ENCODE measurements at regions not wholly inside any gene's neighbourhood (a gene's known extent, or its start where the extent isn't known, plus 50 kb on each side); places are given as distances from the start of the nearest gene placed in this dataset.
"Not testable (repeated sequence)": the region's sequence is repeated elsewhere in the genome, so short reads cannot be mapped to it uniquely, and the experiment has no call there.

DNA sequence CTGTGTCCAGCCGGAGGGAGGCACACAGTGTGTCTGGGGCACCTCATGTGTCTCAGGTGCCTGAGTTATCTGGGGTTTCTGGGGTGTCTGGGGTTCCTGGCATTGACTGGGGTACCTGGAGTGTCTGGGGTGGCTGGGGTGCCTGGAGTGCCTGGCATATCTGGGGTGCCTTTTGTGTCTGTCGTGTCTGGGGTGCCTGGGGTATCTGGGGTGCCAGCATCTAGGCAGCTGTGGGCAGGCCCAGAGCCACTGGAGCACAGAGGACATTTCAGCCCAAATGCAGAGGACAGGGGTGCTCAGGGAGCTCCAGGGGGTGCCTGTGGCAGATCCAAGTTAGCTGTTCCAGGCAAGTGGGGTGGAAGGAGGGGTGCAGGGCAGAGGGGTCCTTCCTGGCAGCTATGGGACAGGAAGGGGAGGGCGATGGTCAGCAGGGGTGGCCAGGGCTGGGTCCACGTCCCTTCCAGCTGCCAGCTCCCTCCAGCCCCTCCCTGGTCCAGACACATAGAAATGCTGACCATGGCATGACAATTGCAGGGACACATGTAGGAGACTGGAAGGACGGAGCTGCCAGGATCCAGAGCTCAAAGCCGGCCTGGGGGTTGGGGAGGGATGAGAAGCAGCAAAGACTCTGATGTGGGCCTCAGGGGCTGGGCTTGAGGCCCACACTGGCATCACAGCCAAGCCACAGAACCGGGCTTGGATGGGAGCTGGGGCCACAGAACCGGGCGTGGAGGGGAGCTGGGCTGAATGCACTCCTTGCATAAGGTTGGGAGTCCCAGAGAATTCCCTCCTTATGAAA lies 133.0 kb downstream of the BRD1 start:
- DNase-seq = no peak

DNA sequence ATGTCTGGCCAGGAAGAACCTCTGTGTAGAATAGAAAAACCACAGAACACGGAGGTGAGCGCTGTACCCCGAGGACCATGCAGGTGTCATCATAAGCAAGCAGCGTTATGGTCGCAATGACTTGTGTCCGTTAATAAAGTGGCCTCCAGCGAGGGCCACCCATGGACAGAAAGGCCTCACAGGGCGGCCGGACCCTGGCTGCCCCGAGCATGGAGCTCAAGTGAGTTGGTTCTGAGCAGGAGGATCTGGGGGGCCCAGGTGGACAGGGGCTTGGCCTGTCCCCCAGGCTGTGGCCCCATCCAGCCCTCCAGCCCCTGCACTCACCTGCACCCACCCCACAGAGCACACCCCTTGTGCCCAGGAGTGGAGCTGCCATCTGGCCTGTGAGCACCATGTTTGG lies 133.8 kb downstream of the BRD1 start:
- no peak for DNase-seq

DNA sequence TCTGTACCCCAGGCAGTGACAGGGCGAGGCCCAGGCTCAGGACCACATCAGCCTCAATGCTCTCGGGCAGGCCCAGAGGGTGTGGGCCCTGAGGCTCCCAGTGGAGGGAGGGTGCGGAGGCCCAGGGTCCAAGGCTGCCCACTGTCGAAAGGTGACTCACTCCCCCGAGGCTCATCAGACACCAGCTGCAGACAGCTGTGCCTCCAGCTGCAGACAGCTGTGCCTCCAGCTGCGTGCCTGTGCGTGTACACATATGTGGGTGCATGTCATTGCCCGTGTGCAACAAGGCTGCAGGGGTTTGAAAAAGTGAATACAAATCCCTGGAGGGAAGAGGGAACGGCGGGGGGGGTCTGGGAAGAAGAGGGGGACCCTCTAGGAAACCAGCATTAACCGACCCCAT lies 134.3 kb downstream of the BRD1 start:
- no peak for DNase-seq

DNA sequence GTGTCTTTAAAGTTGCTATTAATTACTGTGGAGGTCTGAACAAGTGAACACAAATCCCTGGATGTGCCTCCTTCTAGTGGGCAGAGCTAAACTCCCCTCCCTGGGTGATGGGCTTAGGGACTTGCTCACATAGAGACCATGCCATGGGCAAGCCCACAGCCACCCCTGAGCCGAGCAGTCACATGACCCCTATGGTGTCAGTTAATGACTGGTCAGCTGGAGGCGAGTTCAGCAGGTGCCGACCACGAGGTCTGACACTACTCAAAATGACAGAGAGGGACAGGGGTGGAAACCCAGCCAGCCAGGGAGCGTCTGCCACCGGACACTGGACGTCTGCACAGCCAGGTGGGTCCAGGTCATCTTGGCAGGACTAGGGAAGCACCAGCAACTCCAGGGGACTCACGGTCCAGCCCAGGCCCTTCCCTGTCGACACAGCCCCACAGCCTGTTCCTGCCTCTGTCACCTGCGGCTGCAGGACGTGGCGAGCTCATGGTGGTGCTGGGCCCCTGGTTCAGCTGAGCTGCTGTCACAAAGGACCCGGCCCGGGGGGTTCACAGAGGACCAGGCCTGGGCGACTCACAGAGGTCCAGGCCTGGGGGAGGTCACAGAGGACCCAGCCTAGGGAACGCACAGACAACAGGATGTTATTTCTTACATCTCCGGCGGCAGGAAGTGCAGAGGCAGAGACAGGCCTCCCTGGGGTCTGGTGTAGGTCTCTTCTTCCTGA lies 135.0 kb downstream of the BRD1 start:
- DNase-seq = no peak

DNA sequence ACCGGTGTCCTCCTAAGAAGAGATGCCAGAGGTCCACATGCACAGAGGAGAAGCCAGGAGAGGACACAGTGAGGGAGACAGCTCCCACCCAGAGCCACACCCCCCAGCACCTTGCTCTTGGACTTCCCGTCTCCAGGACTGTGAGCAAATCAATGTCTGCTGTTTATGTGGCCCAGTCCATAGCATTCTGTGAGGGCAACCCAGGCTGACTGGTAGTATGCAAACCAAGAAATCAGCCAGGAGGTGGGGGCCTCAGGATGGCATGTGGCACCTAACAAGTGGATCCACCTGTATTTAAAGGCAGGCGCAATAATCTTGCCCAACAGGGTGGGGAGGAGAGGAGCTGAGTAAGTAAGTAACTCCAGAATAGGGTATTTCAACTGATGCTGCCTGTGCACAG lies 136.4 kb downstream of the BRD1 start:
- no peak for DNase-seq

DNA sequence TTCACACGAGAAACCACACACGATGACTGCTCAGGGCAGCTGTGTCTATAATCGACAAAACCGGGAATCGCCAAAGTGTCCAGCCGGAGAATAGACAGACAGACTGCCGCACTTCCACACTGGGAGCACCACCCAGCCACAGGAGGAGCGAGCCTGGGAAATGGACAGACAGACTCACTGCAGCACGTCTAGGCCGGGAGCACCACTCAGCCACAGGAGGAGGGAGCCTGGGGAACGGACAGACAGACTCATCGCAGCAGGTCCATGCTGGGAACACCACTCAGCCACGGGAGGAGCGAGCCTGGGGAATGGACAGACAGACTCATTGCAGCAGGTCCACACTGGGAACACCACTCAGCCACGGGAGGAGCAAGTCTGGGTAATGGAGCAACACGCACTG lies 137.2 kb downstream of the BRD1 start:
- no peak for DNase-seq

DNA sequence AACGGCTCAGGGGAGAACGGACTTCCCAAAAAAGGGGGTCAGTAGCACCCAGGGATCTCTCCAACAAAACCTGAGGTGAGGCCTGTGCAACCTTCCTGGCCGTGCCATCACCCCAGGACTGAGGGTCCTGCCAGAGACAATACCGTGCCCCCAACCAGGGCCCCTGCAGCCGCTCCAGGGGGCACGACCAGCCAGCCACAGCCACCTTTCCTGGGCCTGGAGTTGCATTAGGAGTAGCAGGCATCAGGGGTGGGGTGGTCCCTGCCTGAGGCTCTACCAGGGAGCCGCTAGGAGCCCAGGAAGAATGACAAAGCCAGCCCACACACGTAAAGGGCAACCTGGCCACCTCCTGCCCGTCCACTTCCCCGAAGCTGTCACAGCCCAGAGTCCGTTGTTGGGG lies 137.8 kb downstream of the BRD1 start:
- no peak for DNase-seq

DNA sequence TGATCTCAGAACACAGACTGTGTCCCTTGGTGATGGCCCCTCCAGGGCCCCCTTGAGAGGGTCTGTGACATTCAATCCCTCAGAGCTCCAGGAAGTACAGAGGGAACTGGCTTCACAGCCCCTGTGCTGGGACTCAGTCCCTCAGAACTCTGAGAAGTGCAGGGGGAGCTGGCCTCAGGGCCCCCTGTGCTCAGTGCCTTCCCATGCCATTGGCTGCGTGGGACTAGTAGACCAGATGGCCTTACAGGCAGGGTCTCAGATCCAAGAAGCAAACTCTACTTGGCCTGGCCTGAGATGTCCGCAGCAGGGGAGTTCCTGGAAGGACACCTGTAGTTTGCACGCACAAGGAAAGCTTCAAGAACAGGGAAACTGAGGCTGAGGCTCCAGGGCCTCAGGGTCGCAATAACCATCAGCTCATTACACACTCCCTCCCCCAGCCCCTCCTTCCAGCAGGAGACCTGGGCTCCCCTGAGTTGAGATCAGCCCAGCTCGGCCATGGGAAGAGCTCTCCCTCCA lies 138.4 kb downstream of the BRD1 start:
- DNase-seq = no peak

DNA sequence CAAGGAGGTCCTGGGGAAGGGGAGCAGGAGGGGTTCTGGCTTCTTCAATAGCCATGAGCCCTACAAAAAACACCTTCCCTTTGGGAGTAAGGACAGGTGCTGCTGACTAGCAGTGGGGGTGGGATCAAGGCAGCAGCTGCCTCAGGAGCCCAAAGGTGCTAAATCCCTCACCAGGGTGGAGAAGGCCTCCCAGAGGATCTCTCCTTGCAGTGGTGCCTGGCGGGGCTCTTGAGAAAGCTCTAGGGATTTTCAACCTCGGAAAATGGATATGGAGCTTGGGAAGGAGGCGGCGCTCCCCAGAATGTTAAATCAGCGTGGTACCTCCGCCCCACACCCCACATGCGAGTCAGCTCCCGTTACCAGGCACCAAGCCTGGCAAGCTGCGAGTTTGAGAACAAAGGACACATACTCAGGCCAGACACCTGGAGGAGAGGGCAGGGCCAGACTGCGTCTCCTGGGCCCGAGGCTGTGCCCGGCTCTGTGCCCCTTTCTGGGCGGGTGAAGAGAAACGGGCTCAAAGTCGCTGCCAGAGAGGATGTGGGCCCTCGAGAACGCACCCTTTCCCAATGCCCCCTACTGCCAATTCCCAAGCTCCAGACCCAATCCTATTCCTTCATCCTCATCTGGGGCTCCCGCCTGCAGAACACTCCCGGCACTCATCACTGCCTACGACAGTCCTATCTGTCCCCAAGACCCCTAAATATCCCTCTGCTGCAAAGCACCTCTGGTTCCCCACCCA lies 139.0 kb downstream of the BRD1 start:
- no peak for DNase-seq

DNA sequence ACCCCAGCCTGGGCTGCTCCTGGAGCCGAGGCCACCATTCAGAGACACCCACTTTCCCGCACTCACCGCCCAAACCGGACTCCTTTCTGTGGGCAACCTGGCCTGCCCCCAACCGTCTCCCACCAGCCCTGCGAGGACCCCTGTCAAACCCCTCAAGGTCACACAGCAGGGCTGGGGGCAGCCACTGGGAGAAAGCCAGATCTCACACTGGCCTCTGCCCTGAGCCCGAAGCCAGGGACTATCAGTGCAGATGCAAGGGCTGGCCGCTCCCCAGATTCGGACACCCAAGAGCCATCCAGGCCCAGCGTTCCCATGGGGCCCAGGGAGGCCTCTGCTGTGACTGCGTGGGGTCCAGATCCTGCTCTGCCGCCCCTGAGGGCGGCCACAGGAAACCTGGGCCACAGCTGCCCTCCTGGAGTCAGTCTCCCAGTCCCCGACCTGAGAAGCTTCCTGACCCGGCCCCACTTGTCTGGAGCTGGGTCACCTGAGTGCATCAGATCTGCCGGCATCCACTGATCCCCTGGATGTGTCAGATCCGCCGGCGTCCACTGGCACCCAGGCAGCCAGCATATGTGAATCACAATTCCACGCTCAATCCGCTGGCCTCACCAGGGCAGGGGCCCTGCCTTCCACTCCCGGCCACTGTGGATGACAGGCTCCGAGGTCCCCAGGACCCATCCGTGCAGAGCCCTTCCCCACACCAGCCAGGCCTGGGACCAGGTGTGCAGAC lies 139.7 kb downstream of the BRD1 start:
- no peak for DNase-seq

DNA sequence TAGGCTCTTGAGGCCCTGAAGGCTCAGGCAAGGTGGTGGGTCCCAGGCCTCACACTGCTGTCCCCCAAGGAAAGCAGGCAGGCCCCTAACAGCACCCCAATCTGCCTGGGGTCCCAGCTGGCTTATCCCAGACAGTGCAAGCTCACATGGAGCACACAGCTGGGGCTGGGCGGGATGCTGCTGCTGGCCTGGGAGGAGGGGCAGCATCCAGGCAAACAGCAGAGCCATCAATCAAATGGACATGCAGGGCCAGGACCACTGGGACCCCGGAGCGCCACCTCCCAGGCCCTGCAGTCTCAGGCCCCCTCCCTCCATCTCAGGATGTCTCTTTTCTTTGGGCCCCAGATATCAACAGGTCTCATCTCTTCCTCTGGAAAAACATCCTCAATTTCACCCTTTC lies 140.3 kb downstream of the BRD1 start:
- no peak for DNase-seq

DNA sequence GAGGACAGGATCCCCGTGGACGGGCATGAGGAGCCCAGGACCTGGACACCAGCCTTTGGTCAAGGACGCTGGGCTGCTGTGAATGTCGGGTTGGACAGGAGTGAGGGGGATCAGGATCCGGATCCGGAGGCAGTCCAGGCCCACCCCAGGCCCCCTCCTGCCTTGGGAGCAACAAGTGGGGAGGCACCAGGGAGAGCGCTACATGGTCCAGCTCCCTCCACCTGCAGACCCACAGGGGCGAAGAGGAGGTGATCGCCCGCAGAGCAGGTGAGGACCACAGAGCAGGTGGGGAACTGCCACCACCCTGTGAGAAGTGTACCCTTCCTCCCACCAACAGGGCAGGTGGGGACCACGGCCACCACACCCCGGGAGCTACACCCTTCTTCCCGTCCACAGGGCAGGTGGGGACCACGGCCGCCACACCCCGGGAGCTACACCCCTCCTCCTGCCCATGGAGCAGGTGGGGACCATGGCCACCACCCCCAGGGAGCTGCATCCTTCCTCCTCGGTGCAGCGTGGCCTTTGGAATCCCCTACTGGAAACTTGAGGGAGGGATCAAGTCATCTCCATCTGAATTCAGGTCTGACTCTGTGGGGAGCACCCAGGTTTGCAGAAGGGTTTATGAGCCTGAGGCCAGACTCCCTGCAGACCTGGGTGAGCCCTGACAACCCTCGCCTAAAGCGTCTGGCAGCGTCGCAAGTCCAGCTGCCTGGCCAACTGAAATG lies 141.0 kb downstream of the BRD1 start:
- DNase-seq = no peak

DNA sequence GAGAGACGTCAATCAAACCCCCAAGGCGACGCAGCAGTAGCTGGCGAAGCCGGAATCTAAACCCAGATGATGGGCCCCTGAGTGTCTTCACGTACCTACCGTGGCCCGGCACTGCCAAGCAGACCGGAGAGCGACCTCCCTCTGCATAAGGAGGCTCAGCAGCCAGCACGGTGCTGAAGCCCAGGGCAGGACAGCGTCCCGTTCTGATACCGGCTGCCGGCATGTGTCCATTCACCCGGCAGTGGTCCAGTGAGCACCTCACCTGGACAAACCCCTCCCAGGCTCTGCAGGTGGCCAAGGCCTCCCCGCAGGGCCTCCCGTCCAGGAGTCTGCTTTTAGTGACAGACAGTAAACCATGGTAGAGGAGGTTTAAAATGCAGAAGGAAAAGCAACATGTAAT lies 142.0 kb downstream of the BRD1 start:
- no peak for DNase-seq

DNA sequence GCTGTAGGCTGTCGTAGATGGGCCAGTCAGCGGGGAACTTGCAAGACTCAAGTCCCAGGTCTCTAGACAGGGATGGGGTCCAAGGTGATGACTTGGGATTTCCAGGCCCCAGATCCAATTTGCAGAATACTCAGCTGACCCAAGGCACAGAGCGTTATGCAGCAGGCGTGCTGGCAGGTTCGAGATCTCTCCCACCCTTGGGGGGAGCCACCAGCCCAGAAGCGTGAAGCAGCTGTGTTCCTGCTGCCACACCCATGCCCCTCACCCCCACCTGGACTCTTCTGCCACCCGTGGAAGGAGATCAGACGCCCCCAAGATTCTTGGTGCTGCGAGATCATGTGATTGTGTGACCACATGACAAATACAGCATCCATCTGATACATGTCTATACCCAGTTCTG lies 142.6 kb downstream of the BRD1 start:
- DNase-seq = no peak

DNA sequence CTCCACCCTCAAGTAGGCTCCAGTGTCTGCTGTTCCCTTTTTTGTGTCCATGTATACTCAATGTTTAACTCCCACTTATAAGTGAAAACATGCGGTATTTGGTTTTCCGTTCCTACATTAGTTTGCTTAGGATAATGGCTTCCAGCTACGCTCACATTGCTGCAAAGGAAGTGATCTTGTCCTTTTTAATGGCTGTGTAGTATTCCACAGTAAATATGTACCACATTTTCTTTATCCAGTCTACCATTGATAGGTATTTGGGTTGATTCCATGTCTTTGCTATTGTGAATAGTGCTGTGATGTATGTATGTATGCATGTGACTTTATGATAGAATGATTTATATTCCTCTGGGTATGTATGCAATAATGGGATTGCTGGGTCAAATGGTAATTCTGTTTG lies 144.6 kb downstream of the BRD1 start:
- DNase-seq = no peak

DNA sequence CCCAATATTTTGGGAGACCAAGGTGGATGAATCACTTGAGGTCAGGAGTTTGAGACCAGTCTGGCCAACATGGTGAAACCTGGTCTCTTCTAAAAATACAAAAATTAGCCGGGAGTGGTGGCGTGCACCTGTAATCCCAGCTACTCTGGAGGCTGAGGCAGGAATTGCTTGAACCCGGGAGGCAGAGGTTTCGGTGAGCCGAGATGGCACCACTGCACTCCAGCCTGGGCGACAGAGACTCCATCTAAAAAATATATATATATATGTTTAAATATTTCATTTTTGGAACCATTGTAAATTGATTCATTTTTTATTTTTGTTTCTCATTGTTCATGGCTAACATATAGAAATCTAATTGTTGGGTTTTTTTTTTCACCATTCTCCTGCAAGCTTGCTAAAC lies 146.9 kb downstream of the BRD1 start:
- DNase-seq = not testable (repeated sequence)

DNA sequence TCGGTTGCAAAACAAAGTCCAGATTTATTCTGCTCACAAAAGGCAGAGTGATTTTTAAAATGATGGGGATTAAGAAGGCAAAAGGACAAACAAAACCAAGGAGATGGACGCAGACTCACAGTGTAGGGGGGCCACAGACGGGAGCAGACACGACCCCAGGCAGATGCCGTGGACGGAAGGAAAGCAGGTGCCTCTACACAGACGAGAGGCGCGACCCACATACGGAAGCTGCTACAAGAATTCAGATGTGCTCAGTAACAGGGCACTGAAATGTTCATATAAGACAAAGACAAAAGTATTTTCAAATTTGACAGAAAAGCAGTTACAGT lies 148.9 kb downstream of the BRD1 start:
- no peak for DNase-seq

DNA sequence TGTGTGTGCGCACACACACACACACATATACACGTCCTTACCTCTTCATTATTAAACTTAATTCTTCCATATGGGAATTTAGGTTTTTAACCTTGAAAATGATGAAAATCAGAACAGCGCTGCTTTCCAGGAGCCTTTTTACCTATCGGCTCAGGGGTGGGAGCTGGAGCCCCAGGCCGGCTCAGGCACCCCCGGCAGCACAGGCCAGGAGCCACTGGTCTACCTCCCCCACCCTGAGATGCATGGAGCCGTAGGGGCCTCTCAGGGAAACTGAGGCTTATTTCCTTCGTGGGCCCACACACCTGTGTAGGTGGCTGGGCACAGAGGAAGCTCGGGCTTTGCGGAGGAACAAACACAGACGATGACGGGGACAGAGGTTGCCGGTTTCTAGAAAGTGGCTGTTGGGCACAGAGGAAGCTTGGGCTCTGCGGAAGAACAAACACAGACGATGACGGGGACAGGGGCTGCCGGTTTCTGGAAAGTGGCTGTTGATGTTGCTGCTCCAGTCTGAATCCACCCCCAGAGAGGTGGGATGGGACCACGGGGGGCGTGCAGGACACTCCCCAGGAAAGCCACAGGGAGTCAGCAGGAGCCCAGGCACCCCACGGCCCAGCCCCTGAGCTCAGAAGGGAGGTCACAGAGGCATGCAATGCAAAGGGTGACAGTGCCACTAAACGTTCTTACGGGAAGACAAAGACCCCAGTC lies 149.4 kb downstream of the BRD1 start:
- no peak for DNase-seq

DNA sequence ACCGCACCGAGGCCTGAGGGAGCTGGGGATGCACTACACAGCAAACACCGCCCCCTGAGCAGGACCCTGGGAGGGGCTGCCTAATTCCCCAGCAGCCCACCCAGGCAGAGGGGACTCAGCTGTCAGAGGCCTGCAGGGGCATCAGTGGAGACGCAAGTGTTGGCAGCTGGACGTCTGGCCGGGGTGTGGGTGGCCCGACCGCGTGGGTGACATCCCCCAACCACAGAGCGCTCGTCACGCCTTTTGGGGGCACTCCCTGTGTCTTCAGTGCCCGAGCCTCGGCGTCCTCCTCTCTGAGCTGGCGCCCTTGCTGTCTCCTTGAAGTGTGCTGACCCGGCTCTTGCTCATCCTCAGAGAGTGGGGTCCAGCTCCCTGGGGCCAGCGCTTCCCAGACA lies 150.2 kb downstream of the BRD1 start:
- no peak for DNase-seq

DNA sequence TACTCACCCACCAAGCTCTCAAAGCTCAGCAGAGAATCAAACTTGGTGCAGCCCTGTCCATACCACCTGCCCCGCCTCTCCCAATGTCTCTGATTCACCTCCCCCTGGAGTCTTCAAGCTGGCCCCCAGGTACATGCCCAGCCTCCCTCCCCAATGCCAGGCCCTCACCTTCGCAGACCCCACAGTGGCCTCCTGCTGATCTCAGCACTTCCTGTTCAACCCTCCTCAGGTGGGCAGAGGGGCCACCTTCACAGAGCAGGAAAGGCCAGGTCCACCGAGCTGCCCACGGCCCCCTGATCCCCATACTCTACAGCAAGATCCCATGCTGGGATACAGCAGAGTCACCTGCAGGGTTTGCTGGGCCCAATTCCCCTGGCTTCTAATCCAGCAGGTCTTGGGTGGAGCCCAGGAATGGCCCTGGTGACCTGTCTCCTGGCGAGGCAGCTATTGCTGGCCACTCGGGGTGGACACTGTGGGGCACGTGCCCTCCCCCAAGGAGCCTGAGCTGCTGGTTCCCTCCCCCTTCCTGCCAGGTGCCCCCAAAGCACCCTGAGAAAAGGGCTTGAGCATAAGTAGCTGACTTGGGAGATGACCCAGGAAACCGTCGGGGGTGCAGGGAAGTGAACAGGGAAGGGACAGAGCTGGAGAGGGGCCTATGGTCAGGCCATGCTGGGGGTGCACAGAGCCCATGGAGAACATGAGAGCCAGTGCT lies 150.7 kb downstream of the BRD1 start:
- no peak for DNase-seq

DNA sequence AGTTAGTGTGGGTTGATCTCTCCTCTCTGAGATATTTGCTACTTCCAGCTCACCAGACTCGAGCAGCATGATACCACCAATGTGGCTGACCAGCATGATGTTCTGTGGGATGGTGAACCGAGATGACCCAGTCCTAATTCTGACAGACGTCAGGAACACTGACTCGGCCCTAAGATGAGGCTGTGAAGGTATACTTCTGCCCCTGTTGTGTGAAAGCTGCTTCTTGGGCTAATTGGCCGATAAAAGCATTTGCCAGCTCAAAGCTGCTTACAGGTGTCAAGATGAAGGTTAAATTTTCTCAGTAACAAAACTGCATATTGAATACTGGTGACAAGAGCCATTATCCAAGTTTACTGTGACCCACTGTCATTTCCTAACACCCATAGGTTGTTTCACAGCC lies 151.4 kb downstream of the BRD1 start:
- DNase-seq = no peak

All from inflammatory macrophage treated with lipopolysaccharide for 1 hour (primary cell).